NB4 (cell line): ENCODE measurements at regions not wholly inside any gene's neighbourhood (a gene's known extent, or its start where the extent isn't known, plus 50 kb on each side); places are given as distances from the start of the nearest gene placed in this dataset.

Experiments
- DNase-seq: peaks from one replicate; pipeline ENCODE4 v3.0.0; 2010; ENCODE audit warnings: low read depth
- H3K4me3 ChIP-seq: one replicate; pipeline ENCODE4 v1.5.1; 2011; ENCODE audit warnings: mild to moderate bottlenecking, low read depth, low read length, moderate library complexity
- MYC ChIP-seq: IDR thresholded peaks from 2 replicates; pipeline ENCODE4 v1.6.1; 2011; ENCODE audit warnings: low read depth, low read length
- POLR2A ChIP-seq: IDR thresholded peaks from 2 replicates; pipeline ENCODE4 v1.6.1; 2011; ENCODE audit warnings: mild to moderate bottlenecking; ENCODE audit not compliant: insufficient read length; ENCODE audit errors: extremely low read depth
- TF ChIP-seq, protein P1 (sequence below): IDR thresholded peaks from 2 replicates; pipeline ENCODE4 v1.6.1; 2011; ENCODE audit warnings: low read depth, low read length
- TF ChIP-seq, protein P2 (sequence below): IDR thresholded peaks from one replicate; pipeline ENCODE4 v1.5.1; 2012; ENCODE audit warnings: low read depth, low read length

DNA sequence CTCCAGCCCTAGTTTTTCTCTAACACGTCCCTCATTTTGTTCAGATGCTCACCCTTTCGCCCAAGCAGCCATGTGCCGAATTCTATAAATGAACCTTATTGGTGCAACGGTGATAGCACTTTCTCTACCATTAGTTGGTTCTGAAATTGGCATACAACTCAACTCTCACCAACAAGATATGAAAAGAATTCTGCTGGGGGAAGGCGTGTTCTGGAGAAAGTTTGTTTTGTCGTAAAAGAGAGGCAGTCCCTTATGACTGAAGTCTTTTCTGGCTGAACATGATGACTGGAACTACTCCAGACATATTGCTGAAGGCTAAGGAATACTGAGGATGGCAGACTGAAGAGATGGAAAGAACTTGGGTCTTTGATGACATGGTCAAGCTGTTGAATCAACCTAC, 91.8 kb upstream of the UBE2E2 start:
- H3K4me3 ChIP-seq = no peak overlapping the region
- DNase-seq = no peak
- no peak for TF ChIP-seq POLR2A
- TF ChIP-seq, protein P1, sequence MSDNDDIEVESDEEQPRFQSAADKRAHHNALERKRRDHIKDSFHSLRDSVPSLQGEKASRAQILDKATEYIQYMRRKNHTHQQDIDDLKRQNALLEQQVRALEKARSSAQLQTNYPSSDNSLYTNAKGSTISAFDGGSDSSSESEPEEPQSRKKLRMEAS = no peak
- TF ChIP-seq MYC = no peak

GRCh38 chr3:23111797-23112196, 91.3 kb upstream of the UBE2E2 start:
- DNase-seq = no peak

DNA sequence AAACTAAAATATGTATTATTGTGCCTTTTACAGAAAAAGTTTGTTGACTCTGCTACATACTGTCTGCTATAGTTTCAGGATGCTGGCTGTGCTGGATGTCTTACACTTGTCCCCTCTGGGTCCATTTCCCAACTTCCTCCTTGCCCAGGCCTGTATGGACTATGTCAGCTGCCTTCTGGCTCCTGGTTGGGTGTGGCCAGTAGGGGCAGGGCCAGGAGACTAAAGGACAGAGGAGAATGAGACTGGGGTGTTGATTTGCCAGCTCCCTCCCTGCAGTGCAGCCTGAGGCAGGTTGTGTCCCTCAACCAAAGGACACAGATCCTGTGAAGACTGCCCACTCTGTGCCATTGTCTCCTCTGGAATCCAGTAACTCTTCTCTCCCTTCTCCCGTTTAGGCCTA, 90.6 kb upstream of the UBE2E2 start:
- no peak overlapping the region for H3K4me3 ChIP-seq
- TF ChIP-seq, protein P2, sequence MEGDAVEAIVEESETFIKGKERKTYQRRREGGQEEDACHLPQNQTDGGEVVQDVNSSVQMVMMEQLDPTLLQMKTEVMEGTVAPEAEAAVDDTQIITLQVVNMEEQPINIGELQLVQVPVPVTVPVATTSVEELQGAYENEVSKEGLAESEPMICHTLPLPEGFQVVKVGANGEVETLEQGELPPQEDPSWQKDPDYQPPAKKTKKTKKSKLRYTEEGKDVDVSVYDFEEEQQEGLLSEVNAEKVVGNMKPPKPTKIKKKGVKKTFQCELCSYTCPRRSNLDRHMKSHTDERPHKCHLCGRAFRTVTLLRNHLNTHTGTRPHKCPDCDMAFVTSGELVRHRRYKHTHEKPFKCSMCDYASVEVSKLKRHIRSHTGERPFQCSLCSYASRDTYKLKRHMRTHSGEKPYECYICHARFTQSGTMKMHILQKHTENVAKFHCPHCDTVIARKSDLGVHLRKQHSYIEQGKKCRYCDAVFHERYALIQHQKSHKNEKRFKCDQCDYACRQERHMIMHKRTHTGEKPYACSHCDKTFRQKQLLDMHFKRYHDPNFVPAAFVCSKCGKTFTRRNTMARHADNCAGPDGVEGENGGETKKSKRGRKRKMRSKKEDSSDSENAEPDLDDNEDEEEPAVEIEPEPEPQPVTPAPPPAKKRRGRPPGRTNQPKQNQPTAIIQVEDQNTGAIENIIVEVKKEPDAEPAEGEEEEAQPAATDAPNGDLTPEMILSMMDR = no peak
- TF ChIP-seq MYC (no peak), POLR2A (no peak)
- TF ChIP-seq, protein P1 = no peak
- peak; percentile 51 for DNase-seq

More at GRCh38 chr3:23111797-23112196, 91.3 kb upstream of the UBE2E2 start:
- H3K4me3 ChIP-seq = no peak overlapping the region
- TF ChIP-seq POLR2A (no peak), MYC (no peak)
- TF ChIP-seq, protein P1 = no peak
- TF ChIP-seq, protein P2 = no peak

DNA sequence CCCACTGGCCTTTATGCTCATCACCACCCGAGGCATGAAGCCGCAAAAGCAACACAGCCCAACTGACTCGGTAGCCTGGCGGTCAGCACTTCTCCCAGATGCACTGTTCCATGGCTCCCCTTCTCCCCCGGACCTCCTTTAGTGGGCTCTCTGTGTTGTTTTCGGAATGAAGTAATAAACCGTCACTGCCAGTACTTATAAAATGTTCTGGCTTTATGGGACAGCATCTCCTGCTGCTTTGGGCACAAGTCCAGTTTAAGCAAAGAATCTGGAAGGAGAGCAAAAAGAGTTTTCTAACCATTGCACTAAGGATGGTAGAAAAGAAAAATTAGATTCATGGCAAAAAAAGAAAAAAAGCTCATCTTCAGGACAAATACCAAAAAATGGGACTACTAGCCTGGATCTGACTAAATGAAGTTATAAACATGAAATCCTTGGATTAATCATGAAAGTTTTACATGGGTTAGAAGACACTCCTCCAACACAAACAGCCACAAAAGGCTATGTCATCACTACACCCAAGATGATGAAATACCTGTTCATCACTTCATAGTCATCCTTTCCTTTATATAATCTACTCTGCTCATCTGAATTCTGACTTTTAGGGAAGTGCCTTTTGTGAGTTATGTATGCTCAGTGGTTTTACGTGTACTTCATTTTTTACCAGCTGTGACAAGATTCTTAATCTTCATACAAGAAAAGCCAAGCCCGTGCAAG, 89.5 kb upstream of the UBE2E2 start:
- DNase-seq = peak; percentile 78
- TF ChIP-seq POLR2A = no peak
- no peak for TF ChIP-seq MYC
- TF ChIP-seq, protein P2 = no peak
- TF ChIP-seq, protein P1 = no peak

GRCh38 chr3:23114432-23114831, 88.7 kb upstream of the UBE2E2 start:
- TF ChIP-seq POLR2A (no peak), MYC (no peak)
- TF ChIP-seq, protein P1 = no peak
- TF ChIP-seq, protein P2 = no peak
- H3K4me3 ChIP-seq = no peak overlapping the region
- no peak for DNase-seq

More for the DNA sequence above, 89.5 kb upstream of the UBE2E2 start:
- no peak overlapping the region for H3K4me3 ChIP-seq

- peak; percentile 12 for DNase-seq
- no peak overlapping the region for H3K4me3 ChIP-seq
- TF ChIP-seq, protein P1 = no peak
- TF ChIP-seq MYC (no peak), POLR2A (no peak)
- TF ChIP-seq, protein P2 = no peak
Measured at GRCh38 chr3:23115171-23115877, 87.8 kb upstream of the UBE2E2 start.
